Adrenal gland (tissue), 5 donors: ENCODE measurements at regions not wholly inside any gene's neighbourhood (a gene's known extent, or its start where the extent isn't known, plus 50 kb on each side); places are given as distances from the start of the nearest gene placed in this dataset.

Source experiments
- CTCF ChIP-seq, 6 experiments: fragments of 450-650 bp in 4 of 6; fragments of 200-600 bp in 2 of 6; sonication (generic) in 1 of 6; IDR thresholded peaks; 1 replicate in 5 of 6; 2 replicates in 1 of 6; pipeline versions ENCODE4 v1.5.1 to v1.8.0; 2016 to 2021; ENCODE audit warnings: antibody characterized with exemption in 6 of 6, mild to moderate bottlenecking in 2 of 6, moderate library complexity in 1 of 6
- POLR2A ChIP-seq, 2 donors: fragments of 450-650 bp; IDR thresholded peaks; one replicate each; pipeline ENCODE4 v1.6.1; 2017; ENCODE audit warnings: antibody characterized with exemption in 2 of 2, mild to moderate bottlenecking in 2 of 2, moderate library complexity in 1 of 2
- donor health status: DM: no; HTN: no; CAD: no.

GRCh38 chr5:135706474-135706873 lies 127.7 kb upstream of the CXCL14 start:
- TF ChIP-seq POLR2A (IDR thresholded peaks at IDR 0.05), result no peak
- no peak for TF ChIP-seq CTCF (IDR thresholded peaks at IDR 0.05)
